ENCODE measurements at regions not wholly inside any gene's neighbourhood (a gene's known extent, or its start where the extent isn't known, plus 50 kb on each side); places are given as distances from the start of the nearest gene placed in this dataset.

GRCh38 chr6:67916399-67916798 lies 718.7 kb upstream of the ADGRB3 start:
- no peak overlapping the region for H2BK15ac ChIP-seq (ENCODE audit: low read length)
- no peak overlapping the region for H4K91ac ChIP-seq (replicated peaks; ENCODE audit: insufficient read length, low read length)
- no peaks in the 10 kb centered on the region for H3K36me3 ChIP-seq (ENCODE audit: control insufficient read depth in 2 of 4, insufficient read depth in 4 of 4, low read length in 3 of 4)
- no peaks in the 10 kb centered on the region for H3K4me1 ChIP-seq (replicated peaks in 1 of 4; ENCODE audit: control insufficient read depth in 3 of 4, insufficient read depth in 4 of 4, low read length in 3 of 4)
- no peak overlapping the region for H2BK5ac ChIP-seq (ENCODE audit: low read depth, low read length)
- FAIRE-seq (no peak), DNase-seq (ENCODE audit: low read depth in 1 of 2, low spot score in 2 of 2) (no peak)
- no peak overlapping the region for H2BK120ac ChIP-seq (replicated peaks; ENCODE audit: low read depth, low read length)
- no peak overlapping the region for H2AK5ac ChIP-seq (ENCODE audit: low read depth, low read length)
- H4K5ac ChIP-seq (ENCODE audit: insufficient read length, low read depth, low read length): no peak overlapping the region
- TF ChIP-seq KDM4A (IDR thresholded peaks at IDR 0.05; ENCODE audit: low read depth, low read length, severe bottlenecking): no peak
- TF ChIP-seq, protein P1, sequence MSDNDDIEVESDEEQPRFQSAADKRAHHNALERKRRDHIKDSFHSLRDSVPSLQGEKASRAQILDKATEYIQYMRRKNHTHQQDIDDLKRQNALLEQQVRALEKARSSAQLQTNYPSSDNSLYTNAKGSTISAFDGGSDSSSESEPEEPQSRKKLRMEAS (IDR thresholded peaks at IDR 0.05): no peak
- no peak for TF ChIP-seq CREB1 (IDR thresholded peaks at IDR 0.05)
- no peak for TF ChIP-seq CEBPB (IDR thresholded peaks at IDR 0.05; ENCODE audit: low read depth, low read length)
- TF ChIP-seq RFX5 (IDR thresholded peaks at IDR 0.05; ENCODE audit: borderline replicate concordance, low read depth, low read length): no peak
- TF ChIP-seq FOSL1 (IDR thresholded peaks at IDR 0.05; ENCODE audit: insufficient read depth, low read depth, low read length): no peak
- TF ChIP-seq TAF1 (IDR thresholded peaks at IDR 0.05; ENCODE audit: low read depth, low read length): no peak
- no peak for TF ChIP-seq CBX8 (IDR thresholded peaks at IDR 0.05; ENCODE audit: borderline replicate concordance, low read depth, low read length)
- no peak for TF ChIP-seq SIX5 (IDR thresholded peaks at IDR 0.05; ENCODE audit: low read depth, low read length)
- no peak for TF ChIP-seq E2F6 (IDR thresholded peaks at IDR 0.05)
- no peak for TF ChIP-seq RNF2 (IDR thresholded peaks at IDR 0.05; ENCODE audit: borderline replicate concordance, low read depth, low read length, missing control alignments, poor library complexity, severe bottlenecking)
- no peak for TF ChIP-seq NRF1 (IDR thresholded peaks at IDR 0.05; ENCODE audit: low read depth, low read length)
- TF ChIP-seq CBX5 (IDR thresholded peaks at IDR 0.05; ENCODE audit: low read depth, low read length): no peak
- TF ChIP-seq NANOG (IDR thresholded peaks at IDR 0.05; ENCODE audit: insufficient read depth, low read depth, low read length, poor library complexity, severe bottlenecking): no peak
- no peak for TF ChIP-seq SP1 (IDR thresholded peaks at IDR 0.05; ENCODE audit: low read depth, low read length)
- H3K4me3 ChIP-seq (ENCODE audit: extremely low read depth in 1 of 4, insufficient read depth in 2 of 4, low read depth in 3 of 4, low read length in 4 of 4): no peak overlapping the region
- 0 out of 4 replicates have a peak, but pooled peaks cover 0 to 4% of the 10 kb centered on the region in 2 experiments for H3K9me3 ChIP-seq (ENCODE audit: insufficient read depth in 2 of 2, low read depth in 1 of 2, low read length in 1 of 2)
- WGBS, 2 experiments (ENCODE audit: extremely low coverage in 1 of 2, insufficient coverage in 1 of 2, insufficient read length in 1 of 2, insufficient replicate concordance in 2 of 2, low coverage in 1 of 2, low lambda C conversion rate in 2 of 2, missing lambda C conversion rate in 1 of 2): 91% methylated on average over 2 of the region's 2 CpGs; no CpG with 5 or more reads in 1 of the 2 experiments
- H3K4me2 ChIP-seq (ENCODE audit: insufficient read depth in 1 of 2, low read depth in 2 of 2, low read length in 2 of 2): no peak overlapping the region
- H4K8ac ChIP-seq (ENCODE audit: extremely low read depth, insufficient read depth, low read length): no peak overlapping the region
- no peak overlapping the region for H3K18ac ChIP-seq (ENCODE audit: extremely low read depth, low read length)
- H2BK20ac ChIP-seq (ENCODE audit: low read length): no peak overlapping the region
- no peak overlapping the region for H2BK12ac ChIP-seq (ENCODE audit: low read depth, low read length)
- ChIA-PET CTCF (ENCODE audit: partially characterized antibody) (no interaction called here), POLR2A (ENCODE audit: partially characterized antibody) (interaction anchor here (1.1 kb wide), 1 partner anchor 397 kb away, joined by 3 read pairs; no protein-coding TSS in a partner anchor)
- H3K4ac ChIP-seq (replicated peaks; ENCODE audit: insufficient read length, low read depth, low read length): no peak overlapping the region
- H3K23me2 ChIP-seq (ENCODE audit: low read depth, low read length): no peaks in the 10 kb centered on the region
- no peak overlapping the region for H2AFZ ChIP-seq (ENCODE audit: low read length)
- no peak overlapping the region for H3K27ac ChIP-seq (ENCODE audit: low read depth, low read length)
- no peak overlapping the region for H3K14ac ChIP-seq (ENCODE audit: insufficient read length)
- no peak overlapping the region for H3K23ac ChIP-seq (ENCODE audit: insufficient read length)
- H3K9ac ChIP-seq (replicated peaks in 1 of 4; ENCODE audit: extremely low read depth in 1 of 4, low read depth in 3 of 4, low read length in 3 of 4): no peak overlapping the region
- H3K56ac ChIP-seq (replicated peaks; ENCODE audit: insufficient read length, low read depth, low read length): no peak overlapping the region
- H3K27me3 ChIP-seq (replicated peaks in 1 of 4; ENCODE audit: control insufficient read depth in 3 of 4, extremely low read depth in 1 of 4, insufficient read depth in 3 of 4, low read length in 3 of 4): no peaks in the 10 kb centered on the region
- H3K79me1 ChIP-seq (ENCODE audit: low read depth, low read length): no peaks in the 10 kb centered on the region
- no peaks in the 10 kb centered on the region for H4K20me1 ChIP-seq (replicated peaks in 1 of 2; ENCODE audit: control insufficient read depth in 1 of 2, insufficient read depth in 2 of 2, low read length in 2 of 2)
- no peaks in the 10 kb centered on the region for H3K79me2 ChIP-seq (ENCODE audit: control insufficient read depth in 1 of 2, insufficient read depth in 2 of 2, low read length in 2 of 2)

Data from H1 (cell line).